IMR-90 (cell line): ENCODE measurements at regions not wholly inside any gene's neighbourhood (a gene's known extent, or its start where the extent isn't known, plus 50 kb on each side); places are given as distances from the start of the nearest gene placed in this dataset.

Source experiments
- ATAC-seq: fragments of 200-7000 bp; cut with Tn5 transposase; 2 replicates; pipeline ENCODE4 v1.9.1; 2020; ENCODE audit warnings: low read depth, mild to moderate bottlenecking, moderate library complexity
- BruUV-seq: library from RNA; stranded (reverse); fragments of 400-500 nt; replicated peaks from 2 replicates; lab custom pipeline; 2021; lab: Mats Ljungman, UMichigan
- CTCF ChIA-PET: fragments of 300-600 bp; formaldehyde crosslinking; extraction: SDS; loops from one replicate; lab custom pipeline; 2021; ENCODE audit warnings: antibody characterized with exemption; lab: Yijun Ruan, JAX
- POLR2A ChIA-PET: fragments of 300-600 bp; sonication (Branson Sonifier 250); formaldehyde crosslinking; loops from one replicate; lab custom pipeline; 2022; ENCODE audit warnings: antibody characterized with exemption; ENCODE audit not compliant: unreplicated experiment; lab: Charles Lee
- DNase-seq: peaks from one replicate; pipeline ENCODE4 v3.0.0; 2013
- H2AFZ ChIP-seq: replicated peaks from 2 replicates; pipeline ENCODE3; 2013; ENCODE audit warnings: low read length, mild to moderate bottlenecking; ENCODE audit not compliant: poor library complexity
- H2AK5ac ChIP-seq: 2 replicates; pipeline ENCODE4 v1.6.1; 2013; ENCODE audit warnings: low read depth, low read length, inconsistent platforms
- H2AK9ac ChIP-seq: replicated peaks from 2 replicates; pipeline ENCODE3; 2013; ENCODE audit warnings: mild to moderate bottlenecking, low read depth, low read length, moderate library complexity; ENCODE audit not compliant: poor library complexity
- H2BK120ac ChIP-seq: 2 replicates; pipeline ENCODE4 v1.6.1; 2013; ENCODE audit warnings: low read depth, low read length, inconsistent platforms
- H2BK15ac ChIP-seq: 3 replicates; pipeline ENCODE4 v1.6.1; 2013; ENCODE audit warnings: low read depth, low read length, inconsistent platforms
- H2BK20ac ChIP-seq: 2 replicates; pipeline ENCODE4 v1.6.1; 2013; ENCODE audit warnings: low read depth, mild to moderate bottlenecking, inconsistent platforms, low read length, moderate library complexity
- H2BK5ac ChIP-seq: 2 replicates; pipeline ENCODE4 v1.6.1; 2013; ENCODE audit warnings: mild to moderate bottlenecking, low read depth, low read length, inconsistent platforms; ENCODE audit not compliant: poor library complexity, severe bottlenecking
- H3K14ac ChIP-seq: replicated peaks from 2 replicates; pipeline ENCODE4 v1.6.1; 2013; ENCODE audit warnings: low read depth, low read length, inconsistent platforms
- H3K18ac ChIP-seq: 2 replicates; pipeline ENCODE4 v1.6.1; 2013; ENCODE audit warnings: low read depth, low read length, control low read depth
- H3K23ac ChIP-seq: 2 replicates; pipeline ENCODE4 v1.6.1; 2013; ENCODE audit warnings: low read depth, low read length, inconsistent platforms
- H3K27ac ChIP-seq: 2 replicates; pipeline ENCODE4 v1.5.1; 2013; ENCODE audit warnings: mild to moderate bottlenecking, control low read depth, low read length; ENCODE audit not compliant: insufficient read depth
- H3K27me3 ChIP-seq: 2 replicates; pipeline ENCODE4 v1.6.1; 2013; ENCODE audit warnings: low read length; ENCODE audit not compliant: control insufficient read depth, insufficient read depth
- H3K36me3 ChIP-seq: 2 replicates; pipeline ENCODE4 v1.6.1; 2013; ENCODE audit warnings: low read length, mixed read lengths; ENCODE audit not compliant: control insufficient read depth, insufficient read depth
- H3K4ac ChIP-seq: 2 replicates; pipeline ENCODE4 v1.6.1; 2013; ENCODE audit warnings: low read depth, low read length, inconsistent platforms
- H3K4me1 ChIP-seq: 2 replicates; pipeline ENCODE4 v1.6.1; 2013; ENCODE audit warnings: low read length, mixed read lengths; ENCODE audit not compliant: control insufficient read depth, insufficient read depth
- H3K4me2 ChIP-seq: 2 replicates; pipeline ENCODE4 v1.6.1; 2013; ENCODE audit warnings: low read depth, mild to moderate bottlenecking, control low read depth, low read length, moderate library complexity
- H3K4me3 ChIP-seq: 2 replicates; pipeline ENCODE4 v1.5.1; 2013; ENCODE audit warnings: low read depth, mild to moderate bottlenecking, control low read depth, low read length, moderate library complexity; ENCODE audit not compliant: insufficient read depth
- H3K56ac ChIP-seq: 2 replicates; pipeline ENCODE4 v1.6.1; 2013; ENCODE audit warnings: low read length, inconsistent platforms; ENCODE audit not compliant: insufficient read depth; ENCODE audit errors: extremely low read depth
- H3K79me1 ChIP-seq, 2 experiments: 2 replicates each; pipeline ENCODE4 v1.6.1; 2013; ENCODE audit warnings: low read length in 2 of 2, inconsistent platforms in 1 of 2, low read depth in 1 of 2
- H3K9ac ChIP-seq: 2 replicates; pipeline ENCODE4 v1.6.1; 2013; ENCODE audit warnings: low read depth, low read length, control low read depth
- H3K9me1 ChIP-seq: 2 replicates; pipeline ENCODE4 v1.6.1; 2013; ENCODE audit warnings: low read length, inconsistent platforms; ENCODE audit not compliant: insufficient read depth
- H3K9me3 ChIP-seq: 2 replicates; pipeline ENCODE4 v1.6.1; 2013; ENCODE audit warnings: low read length; ENCODE audit not compliant: control insufficient read depth, insufficient read depth
- H4K20me1 ChIP-seq: 2 replicates; pipeline ENCODE4 v1.6.1; 2013; ENCODE audit warnings: low read length, inconsistent platforms; ENCODE audit not compliant: insufficient read depth
- H4K5ac ChIP-seq: 2 replicates; pipeline ENCODE4 v1.6.1; 2013; ENCODE audit warnings: mild to moderate bottlenecking, low read depth, low read length, control low read depth
- H4K8ac ChIP-seq, 2 experiments: 2 replicates each; pipeline ENCODE4 v1.6.1; 2013; ENCODE audit warnings: low read depth in 2 of 2, low read length in 2 of 2, control low read depth in 1 of 2, inconsistent platforms in 1 of 2
- H4K91ac ChIP-seq: 2 replicates; pipeline ENCODE4 v1.6.1; 2013; ENCODE audit warnings: low read depth, low read length, inconsistent platforms; ENCODE audit not compliant: insufficient read depth
- BHLHE40 ChIP-seq: fragments of 150-350 bp; IDR thresholded peaks from 2 replicates; pipeline ENCODE4 v1.6.1; 2016; ENCODE audit warnings: mild to moderate bottlenecking, low read depth, low read length
- CHD1 ChIP-seq: IDR thresholded peaks from 2 replicates; pipeline ENCODE4 v1.6.1; 2012; ENCODE audit warnings: low read depth, low read length, improper control_type of control experiment
- ELK1 ChIP-seq: fragments of 150-350 bp; IDR thresholded peaks from 2 replicates; pipeline ENCODE4 v1.6.1; 2016; ENCODE audit warnings: low read depth, mild to moderate bottlenecking, low read length, moderate library complexity, borderline replicate concordance
- FOS ChIP-seq: fragments of 150-350 bp; IDR thresholded peaks from 2 replicates; pipeline ENCODE4 v1.6.1; 2016; ENCODE audit warnings: low read depth, low read length
- MAFK ChIP-seq: IDR thresholded peaks from 2 replicates; pipeline ENCODE4 v1.6.1; 2012; ENCODE audit warnings: low read depth, low read length, improper control_type of control experiment
- MAZ ChIP-seq: IDR thresholded peaks from 2 replicates; pipeline ENCODE4 v1.6.1; 2012; ENCODE audit warnings: low read depth, mild to moderate bottlenecking, low read length, improper control_type of control experiment, moderate library complexity, borderline replicate concordance
- MXI1 ChIP-seq: IDR thresholded peaks from 2 replicates; pipeline ENCODE4 v1.6.1; 2012; ENCODE audit warnings: low read depth, mild to moderate bottlenecking, low read length, moderate library complexity, borderline replicate concordance
- RAD21 ChIP-seq: IDR thresholded peaks from 2 replicates; pipeline ENCODE4 v1.6.1; 2012; ENCODE audit warnings: low read length, improper control_type of control experiment
- RFX5 ChIP-seq: IDR thresholded peaks from 2 replicates; pipeline ENCODE4 v1.8.0; 2012; ENCODE audit warnings: low read depth, mild to moderate bottlenecking, low read length, moderate library complexity
- SMC3 ChIP-seq: fragments of 150-350 bp; IDR thresholded peaks from 2 replicates; pipeline ENCODE4 v1.6.1; 2016; ENCODE audit warnings: low read depth, mild to moderate bottlenecking, antibody characterized with exemption, low read length, moderate library complexity
- dilution Hi-C: fragments of 300-500 bp; cut with HindIII; formaldehyde crosslinking; loops from one replicate; pipeline ENCODE4 v1.14.3; 2018; ENCODE audit warnings: low sequenced_read_pairs; ENCODE audit not compliant: unreplicated experiment
- in situ Hi-C: fragments of 300-500 bp; cut with MboI; formaldehyde crosslinking; loops from 3 replicates; pipeline ENCODE4 v1.14.3; 2019; ENCODE audit warnings: low sequenced_read_pairs, inconsistent platforms, mixed read lengths
- intact Hi-C: fragments of 100-400 bp; cut with micrococcal nuclease; formaldehyde crosslinking; loops from 2 replicates; pipeline ENCODE4 v1.10.0; 2022

GRCh38 chr11:92642177-92642931 lies 327.1 kb upstream of the MTNR1B start:
- Histone ChIP-seq H2AK5ac (no peak overlapping the region), H3K4me1 (no peaks in the 10 kb centered on the region), H3K36me3 (no peaks in the 10 kb centered on the region), H2BK120ac (no peak overlapping the region), H3K9me3 (no peaks in the 10 kb centered on the region), H2AFZ (no peak overlapping the region), H4K5ac (no peak overlapping the region), H4K91ac (no peak overlapping the region), H2BK20ac (no peak overlapping the region), H4K8ac (no peak overlapping the region), H3K4ac (no peak overlapping the region), H3K27me3 (no peaks in the 10 kb centered on the region), H3K9me1 (no peaks in the 10 kb centered on the region), H3K27ac (no peak overlapping the region), H3K18ac (no peak overlapping the region), H2BK5ac (no peak overlapping the region), H2BK15ac (no peak overlapping the region), H3K56ac (no peak overlapping the region), H3K23ac (no peak overlapping the region), H3K4me3 (no peak overlapping the region), H3K4me2 (no peak overlapping the region), H3K14ac (no peak overlapping the region), H4K20me1 (no peaks in the 10 kb centered on the region), H3K9ac (no peak overlapping the region), H3K79me1 (no peaks in the 10 kb centered on the region), H2AK9ac (no peak overlapping the region)
- POLR2A ChIA-PET = no interaction called here
- dilution Hi-C loops (no loop called here), intact Hi-C loops (no loop called here), in situ Hi-C loops (no loop called here)
- CTCF ChIA-PET = no interaction called here
- no TSS peak for BruUV-seq
- DNase-seq (no peak), ATAC-seq (no peak)
- no peak for TF ChIP-seq MAZ
- no peak for TF ChIP-seq MXI1
- TF ChIP-seq BHLHE40 = no peak
- no peak for TF ChIP-seq RFX5
- TF ChIP-seq SMC3 = no peak
- TF ChIP-seq RAD21 = no peak
- TF ChIP-seq ELK1 = no peak
- TF ChIP-seq MAFK = no peak
- no peak for TF ChIP-seq FOS
- TF ChIP-seq CHD1 = no peak
